Stimulated activated CD8-positive, alpha-beta memory T cell treated with anti-CD3 and anti-CD28 coated beads, Interleukin-15, amount 100 ng/mL, for 48 hours (primary cell): ENCODE measurements at regions not wholly inside any gene's neighbourhood (a gene's known extent, or its start where the extent isn't known, plus 50 kb on each side); places are given as distances from the start of the nearest gene placed in this dataset.

Experiments used
- DNase-seq, 2 donors: peaks; one replicate each; pipeline ENCODE4 v3.0.0-alpha.2; 2020; ENCODE audit warnings: low read depth in 2 of 2

- DNase-seq: no peak
Measured at GRCh38 chr2:103959174-103960128, 894.5 kb upstream of the POU3F3 start.

- no peak for DNase-seq
Measured at GRCh38 chr2:103960129-103960513, 893.8 kb upstream of the POU3F3 start.

DNA sequence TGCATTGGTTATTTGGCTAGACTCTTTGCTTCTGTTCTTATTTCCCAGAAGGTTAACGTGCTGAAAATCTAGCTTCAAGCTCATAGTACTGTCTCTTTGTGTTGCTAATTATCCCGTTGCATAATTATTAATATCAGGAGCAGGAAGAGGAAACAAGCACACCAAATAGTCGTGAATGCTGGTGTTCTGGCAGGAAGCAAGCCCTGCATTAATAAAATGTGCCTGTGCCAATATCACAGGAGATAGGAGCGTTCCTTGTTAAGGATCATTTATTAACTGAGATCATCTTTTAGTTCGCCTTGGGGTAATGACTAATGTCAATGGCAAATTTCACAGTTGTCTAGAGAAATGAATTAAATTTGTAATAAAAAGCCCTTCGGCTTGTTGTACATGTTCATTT is 893.0 kb upstream of the POU3F3 start:
- DNase-seq: no peak

GRCh38 chr2:103961862-103962261 is 892.1 kb upstream of the POU3F3 start:
- DNase-seq: no peak

- DNase-seq: no peak
Measured at GRCh38 chr2:103962670-103963069, 891.2 kb upstream of the POU3F3 start.

GRCh38 chr2:103963146-103963725 is 890.7 kb upstream of the POU3F3 start:
- DNase-seq: no peak

GRCh38 chr2:103977241-103977640 is 876.7 kb upstream of the POU3F3 start:
- no peak for DNase-seq

DNA sequence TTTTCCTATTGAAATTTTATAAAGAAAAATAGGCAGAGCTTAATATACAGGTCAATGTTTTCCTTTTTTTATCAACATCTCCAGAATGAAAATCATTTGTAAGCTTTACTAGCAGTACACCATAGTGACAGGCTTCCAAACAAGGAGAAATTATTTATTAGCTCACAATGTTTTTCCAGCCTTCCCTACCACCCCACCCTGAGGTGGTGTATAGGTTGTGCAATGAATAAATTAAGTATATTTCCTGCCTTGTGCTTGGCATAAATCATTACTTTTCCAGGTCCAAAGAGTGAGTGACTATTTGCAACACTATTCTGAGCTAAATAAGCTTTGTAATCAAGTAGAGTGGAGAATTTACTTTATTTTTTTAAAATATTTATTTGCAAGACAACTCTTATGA is 876.2 kb upstream of the POU3F3 start:
- no peak for DNase-seq

GRCh38 chr2:103980401-103980800 is 873.5 kb upstream of the POU3F3 start:
- DNase-seq: no peak

DNA sequence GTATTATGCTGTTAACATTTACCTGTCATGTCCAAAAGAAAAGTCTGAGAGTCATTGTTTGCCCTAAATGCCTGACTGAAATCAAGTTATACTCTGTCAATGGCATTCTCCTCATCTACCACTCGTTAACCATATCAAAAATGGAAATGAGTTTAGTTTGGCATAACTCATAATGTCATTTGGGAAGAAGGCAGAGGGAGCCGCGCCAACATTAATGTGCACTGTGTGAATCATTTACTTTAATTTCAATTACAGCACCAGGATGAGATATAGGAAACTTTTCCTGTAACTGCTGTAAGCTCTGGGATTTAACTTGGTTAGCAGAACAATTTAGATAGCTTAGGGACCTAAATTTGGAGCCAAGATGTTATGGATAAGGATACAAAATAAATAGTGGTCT is 871.2 kb upstream of the POU3F3 start:
- DNase-seq: no peak

GRCh38 chr2:103986001-103986400 is 867.9 kb upstream of the POU3F3 start:
- no peak for DNase-seq

DNA sequence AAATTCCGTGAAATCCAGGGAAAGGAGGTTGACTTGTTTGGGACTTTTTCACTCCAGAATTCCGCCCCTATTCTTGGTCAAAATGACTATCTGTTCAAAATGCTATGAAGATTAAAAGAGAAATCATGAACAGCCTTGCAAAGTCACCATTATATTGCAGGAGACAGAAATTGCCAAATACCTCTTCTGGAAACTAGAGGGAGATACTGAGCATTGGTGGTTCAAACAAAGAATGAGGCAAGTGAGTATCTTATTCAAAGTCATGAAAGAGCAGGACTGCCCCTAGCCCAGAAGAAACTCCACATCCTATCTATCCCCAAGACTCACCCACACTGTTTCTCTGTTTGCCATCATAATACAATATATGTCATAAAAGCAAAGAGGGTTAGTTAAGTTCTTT is 862.3 kb upstream of the POU3F3 start:
- DNase-seq: no peak

DNA sequence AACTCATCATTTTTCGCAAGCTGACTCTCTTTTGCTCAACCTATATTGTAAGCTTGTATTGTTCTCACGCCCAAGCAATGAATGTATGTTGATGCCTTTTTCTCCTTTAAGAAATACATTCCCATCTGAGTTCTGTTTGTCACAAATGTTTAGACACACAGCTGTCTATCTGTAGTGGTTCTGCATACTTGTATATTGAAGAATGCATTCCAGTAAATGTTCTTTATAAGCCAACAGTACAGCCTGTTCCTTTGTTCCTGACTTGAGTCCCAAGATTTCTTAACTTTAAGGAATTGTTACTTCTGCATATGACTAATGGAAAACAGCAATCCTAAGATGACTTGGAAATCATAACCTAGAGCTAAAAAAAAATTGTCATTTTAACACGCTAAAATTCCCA is 849.1 kb upstream of the POU3F3 start:
- no peak for DNase-seq

GRCh38 chr2:104016801-104017200 is 837.1 kb upstream of the POU3F3 start:
- no peak for DNase-seq

- no peak for DNase-seq
Measured at GRCh38 chr2:104023306-104023705, 830.6 kb upstream of the POU3F3 start.

GRCh38 chr2:104023765-104024164 is 830.1 kb upstream of the POU3F3 start:
- no peak for DNase-seq

- no peak for DNase-seq
Measured at GRCh38 chr2:104025295-104025694, 828.6 kb upstream of the POU3F3 start.

DNA sequence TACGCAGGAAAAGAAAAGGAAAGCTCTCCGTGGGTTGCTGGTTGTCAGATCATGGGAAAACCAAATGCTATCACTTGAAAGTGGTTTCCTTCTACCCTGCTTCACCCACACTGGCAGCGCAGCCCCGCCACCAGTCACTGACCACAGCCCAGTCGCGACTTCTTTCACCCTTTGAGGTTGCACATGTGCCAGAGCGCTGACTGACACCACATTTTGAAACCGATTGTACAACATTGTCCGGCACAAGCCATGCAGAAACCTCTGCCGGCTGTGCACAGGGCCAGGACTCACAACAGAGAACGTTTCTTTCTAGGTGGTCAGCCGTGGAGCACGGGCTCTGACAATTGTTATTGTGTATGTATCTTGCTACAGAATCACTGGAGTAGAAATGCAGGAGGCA is 827.2 kb upstream of the POU3F3 start:
- DNase-seq: no peak

DNA sequence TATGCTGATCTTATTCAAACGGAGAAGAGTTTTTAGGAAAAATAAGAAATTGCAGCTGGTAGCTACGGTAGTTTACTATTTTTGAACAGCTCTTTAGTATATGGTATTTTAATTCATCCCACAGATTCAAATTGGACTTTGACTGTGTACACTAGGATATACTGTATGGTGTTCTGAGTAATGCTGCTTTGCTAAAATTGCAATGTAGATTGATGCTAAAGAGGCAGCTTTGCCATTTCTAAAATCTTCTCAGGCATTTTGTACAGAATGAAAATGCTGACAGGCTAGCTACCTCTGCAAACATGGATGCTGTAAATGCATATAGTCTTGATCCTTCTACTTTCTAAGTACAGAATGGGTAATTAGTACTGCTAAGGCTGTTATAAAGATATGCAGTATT is 826.6 kb upstream of the POU3F3 start:
- DNase-seq: no peak

GRCh38 chr2:104028061-104028460 is 825.9 kb upstream of the POU3F3 start:
- no peak for DNase-seq

DNA sequence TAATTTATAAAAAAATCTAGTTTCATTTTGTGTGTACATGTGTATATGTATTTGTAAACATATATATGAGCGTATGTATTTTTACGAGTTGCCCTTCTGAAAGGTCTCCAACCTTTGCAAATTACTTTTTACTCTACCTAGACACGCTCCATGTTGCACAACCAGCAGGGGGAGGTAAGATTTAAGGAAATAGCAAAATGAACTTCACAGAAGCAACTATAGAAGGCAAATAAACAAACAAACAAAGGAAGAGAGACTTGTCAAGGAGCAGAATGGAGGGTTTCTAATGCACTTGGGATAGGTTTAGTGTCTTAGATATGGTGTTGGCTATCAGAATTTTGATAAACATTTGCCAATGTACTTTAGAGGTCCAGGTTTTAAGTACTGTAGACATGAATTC is 820.5 kb upstream of the POU3F3 start:
- no peak for DNase-seq

DNA sequence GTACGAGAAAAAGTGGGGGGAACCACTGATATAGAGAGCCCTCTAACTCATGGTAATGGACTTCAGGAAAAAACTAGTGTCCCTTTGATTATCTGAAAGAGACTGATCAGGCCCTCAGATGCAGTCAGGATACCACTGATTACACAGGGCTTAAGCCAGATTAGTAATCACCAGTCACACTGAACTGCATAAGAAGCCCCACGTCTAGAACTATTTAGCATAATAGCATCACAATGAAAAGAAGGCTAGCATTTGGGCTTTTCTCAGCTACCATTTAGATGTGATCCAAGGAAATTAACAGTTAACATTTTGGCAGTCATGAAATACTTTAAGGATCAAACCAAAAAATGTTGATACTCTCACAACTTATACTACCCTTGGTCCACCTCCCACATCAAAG is 813.1 kb upstream of the POU3F3 start:
- DNase-seq: no peak

GRCh38 chr2:104041351-104041750 is 812.6 kb upstream of the POU3F3 start:
- DNase-seq: no peak
